Esophagus squamous epithelium (tissue), 5 donors: ENCODE measurements at regions not wholly inside any gene's neighbourhood (a gene's known extent, or its start where the extent isn't known, plus 50 kb on each side); places are given as distances from the start of the nearest gene placed in this dataset.

Experiments
- DNase-seq: peaks from one replicate; lab custom pipeline; 2025; lab: John Stamatoyannopoulos, UW
- H3K27ac ChIP-seq, 4 donors: fragments of 200-600 bp; sonication (generic); one replicate each; pipeline ENCODE4 v1.5.1; 2016 to 2019; ENCODE audit warnings: mild to moderate bottlenecking in 1 of 4
- H3K27me3 ChIP-seq, 4 donors: fragments of 200-600 bp; sonication (generic); 1 replicate in 3 of 4; 2 replicates in 1 of 4; pipeline versions ENCODE4 v1.5.1 to v1.6.0; 2017 to 2021; ENCODE audit warnings: antibody characterized with exemption in 1 of 4
- H3K36me3 ChIP-seq, 3 donors: fragments of 200-600 bp; sonication (generic); one replicate each; pipeline ENCODE4 v1.5.1; 2016 to 2019
- H3K4me1 ChIP-seq, 3 donors: fragments of 200-600 bp; sonication (generic); one replicate each; pipeline ENCODE4 v1.5.1; 2017 to 2019
- H3K4me3 ChIP-seq, 4 donors: fragments of 200-600 bp; sonication (generic); 1 replicate in 3 of 4; 2 replicates in 1 of 4; pipeline ENCODE4 v1.5.1; 2016 to 2019; ENCODE audit warnings: mild to moderate bottlenecking in 2 of 4, moderate library complexity in 1 of 4
- H3K9me3 ChIP-seq, 3 donors: fragments of 200-600 bp; sonication (generic); one replicate each; pipeline ENCODE4 v1.5.1; 2016 to 2019
- POLR2A ChIP-seq, 4 donors: fragments of 450-650 bp; IDR thresholded peaks; one replicate each; pipeline ENCODE4 v1.6.1; 2017; ENCODE audit warnings: antibody characterized with exemption in 4 of 4, mild to moderate bottlenecking in 4 of 4, moderate library complexity in 3 of 4
- WGBS, 2 donors: methylation state at CpG; one replicate each; pipeline ENCODE4 v1.1.5; 2018; 5-methylcytosine and 5-hydroxymethylcytosine counted together
- intact Hi-C: fragments of 100-400 bp; cut with DNase I; formaldehyde crosslinking; loops from one replicate; pipeline ENCODE4 v1.15.0; 2022
- TF ChIP-seq, protein P1 (sequence below), 6 experiments: fragments of 450-650 bp in 4 of 6; fragments of 200-600 bp in 2 of 6; sonication (generic) in 2 of 6; IDR thresholded peaks; one replicate each; pipeline ENCODE4 v1.5.1; 2016 to 2019; ENCODE audit warnings: antibody characterized with exemption in 6 of 6, mild to moderate bottlenecking in 4 of 6, moderate library complexity in 4 of 6
- donor health status: DM: yes; HTN: yes; CAD: no.

DNA sequence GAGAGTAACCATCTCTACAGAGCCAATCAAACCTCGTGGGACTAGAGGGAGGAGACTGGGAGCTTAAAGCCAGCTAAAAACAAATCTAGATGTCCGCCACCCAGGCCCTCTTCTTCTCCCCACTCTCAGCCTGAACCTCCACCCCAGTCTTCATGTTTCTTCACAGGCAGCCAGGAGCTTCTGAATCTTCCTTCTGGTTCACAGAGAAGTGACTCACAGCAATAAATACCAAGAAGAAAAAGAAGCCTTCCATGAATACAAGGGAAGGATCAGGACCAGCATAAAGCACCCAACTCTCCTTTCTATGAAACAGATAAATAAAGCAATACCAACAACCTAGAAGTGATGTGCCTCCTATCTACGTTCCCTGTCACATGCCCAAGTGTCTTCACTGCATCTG is 103.3 kb upstream of the SLIT3 start:
- Histone ChIP-seq H3K4me3 (no peak overlapping the region), H3K27ac (no peak overlapping the region), H3K27me3 (no peaks in the 10 kb centered on the region), H3K36me3 (no peaks in the 10 kb centered on the region), H3K9me3 (no peaks in the 10 kb centered on the region), H3K4me1 (no peaks in the 10 kb centered on the region)
- DNase-seq = no peak
- no peak for TF ChIP-seq POLR2A (IDR thresholded peaks at IDR 0.05)
- TF ChIP-seq, protein P1, sequence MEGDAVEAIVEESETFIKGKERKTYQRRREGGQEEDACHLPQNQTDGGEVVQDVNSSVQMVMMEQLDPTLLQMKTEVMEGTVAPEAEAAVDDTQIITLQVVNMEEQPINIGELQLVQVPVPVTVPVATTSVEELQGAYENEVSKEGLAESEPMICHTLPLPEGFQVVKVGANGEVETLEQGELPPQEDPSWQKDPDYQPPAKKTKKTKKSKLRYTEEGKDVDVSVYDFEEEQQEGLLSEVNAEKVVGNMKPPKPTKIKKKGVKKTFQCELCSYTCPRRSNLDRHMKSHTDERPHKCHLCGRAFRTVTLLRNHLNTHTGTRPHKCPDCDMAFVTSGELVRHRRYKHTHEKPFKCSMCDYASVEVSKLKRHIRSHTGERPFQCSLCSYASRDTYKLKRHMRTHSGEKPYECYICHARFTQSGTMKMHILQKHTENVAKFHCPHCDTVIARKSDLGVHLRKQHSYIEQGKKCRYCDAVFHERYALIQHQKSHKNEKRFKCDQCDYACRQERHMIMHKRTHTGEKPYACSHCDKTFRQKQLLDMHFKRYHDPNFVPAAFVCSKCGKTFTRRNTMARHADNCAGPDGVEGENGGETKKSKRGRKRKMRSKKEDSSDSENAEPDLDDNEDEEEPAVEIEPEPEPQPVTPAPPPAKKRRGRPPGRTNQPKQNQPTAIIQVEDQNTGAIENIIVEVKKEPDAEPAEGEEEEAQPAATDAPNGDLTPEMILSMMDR (IDR thresholded peaks at IDR 0.05) = no peak
- intact Hi-C loops = no loop called here
- WGBS, 2 donors = 25 to 43% methylated on average over 3 of the region's 3 CpGs

DNA sequence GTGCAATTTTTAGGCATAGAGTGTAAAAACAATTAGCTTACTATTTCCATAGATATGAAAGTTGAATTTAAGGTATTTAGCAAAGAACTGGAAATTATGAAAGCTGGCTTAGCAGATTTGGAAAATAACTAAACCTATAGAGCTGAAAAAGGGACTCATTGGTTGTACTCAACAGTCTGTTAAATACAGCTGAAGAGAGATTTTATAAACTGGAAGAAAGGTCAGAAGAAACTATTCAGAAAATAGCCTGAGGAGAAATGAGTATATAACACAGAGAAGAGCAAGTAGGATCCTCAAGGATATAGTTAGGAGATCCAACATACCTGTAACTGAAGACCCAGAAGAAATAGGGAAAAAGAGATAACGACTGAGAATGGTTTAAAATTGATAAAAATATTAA is 97.6 kb upstream of the SLIT3 start:
- TF ChIP-seq, protein P1 (IDR thresholded peaks at IDR 0.05) = no peak
- TF ChIP-seq POLR2A (IDR thresholded peaks at IDR 0.05) = no peak
- 67 to 80% methylated on average over 1 of the region's 1 CpG for WGBS, 2 donors
- H3K27ac ChIP-seq = no peak overlapping the region
- no peaks in the 10 kb centered on the region for H3K9me3 ChIP-seq
- intact Hi-C loops = no loop called here
- H3K27me3 ChIP-seq = no peaks in the 10 kb centered on the region
- no peak for DNase-seq
- H3K4me1 ChIP-seq = no peaks in the 10 kb centered on the region
- H3K4me3 ChIP-seq = no peak overlapping the region
- no peaks in the 10 kb centered on the region for H3K36me3 ChIP-seq

DNA sequence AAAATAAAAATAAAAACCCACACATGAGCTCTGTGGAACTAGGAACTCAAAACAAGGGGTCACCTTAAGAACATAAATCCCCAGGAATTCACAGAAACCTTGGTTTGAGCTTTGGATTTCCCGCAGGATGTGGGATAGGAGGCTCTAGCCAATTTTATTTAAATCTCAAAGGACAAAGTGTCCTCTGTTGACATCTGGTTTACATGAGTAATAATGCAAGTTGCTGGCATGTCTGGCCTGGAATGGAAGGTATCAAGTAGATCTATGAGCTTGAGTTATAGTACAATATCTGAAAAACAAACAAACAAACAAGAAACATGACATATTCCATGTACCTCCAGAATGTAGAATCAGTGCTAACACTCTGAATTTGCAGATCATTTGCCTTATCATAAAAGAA is 94.2 kb upstream of the SLIT3 start:
- Histone ChIP-seq H3K9me3 (no peaks in the 10 kb centered on the region), H3K4me1 (no peaks in the 10 kb centered on the region), H3K4me3 (no peak overlapping the region), H3K36me3 (no peaks in the 10 kb centered on the region), H3K27me3 (peaks cover 0 to 5% (median 0%) of the 10 kb centered on the region in 4 donors), H3K27ac (no peak overlapping the region)
- no peak for DNase-seq
- TF ChIP-seq POLR2A (IDR thresholded peaks at IDR 0.05) = no peak
- TF ChIP-seq, protein P1 (IDR thresholded peaks at IDR 0.05) = no peak
- 81 to 87% methylated on average over 1 of the region's 1 CpG for WGBS, 2 donors
- intact Hi-C loops = no loop called here

DNA sequence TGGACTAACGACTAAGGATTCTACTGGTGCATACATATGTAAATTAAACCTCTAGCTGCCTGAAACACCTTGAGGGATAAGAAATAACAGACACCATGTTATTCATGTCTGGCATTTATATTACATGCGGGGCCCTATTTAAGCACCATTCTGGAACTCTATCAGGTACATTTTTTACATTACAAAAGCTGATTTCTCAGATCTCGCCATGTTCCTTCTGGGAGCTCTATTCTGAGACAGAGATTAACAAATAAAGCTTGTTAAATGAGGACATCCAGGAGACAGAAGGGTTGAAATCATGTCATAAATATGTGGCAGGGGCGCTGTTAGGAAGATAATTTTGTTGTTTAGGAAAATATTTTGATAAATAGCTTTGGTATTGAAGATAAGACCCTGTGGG is 93.4 kb upstream of the SLIT3 start:
- intact Hi-C loops = no loop called here
- H3K4me1 ChIP-seq = no peaks in the 10 kb centered on the region
- TF ChIP-seq, protein P1 (IDR thresholded peaks at IDR 0.05) = no peak
- no peak for TF ChIP-seq POLR2A (IDR thresholded peaks at IDR 0.05)
- peaks cover 0 to 5% (median 0%) of the 10 kb centered on the region in 4 donors for H3K27me3 ChIP-seq
- no peaks in the 10 kb centered on the region for H3K36me3 ChIP-seq
- H3K9me3 ChIP-seq = no peaks in the 10 kb centered on the region
- H3K27ac ChIP-seq = no peak overlapping the region
- no peak for DNase-seq
- 81 to 84% methylated on average over 4 of the region's 4 CpGs for WGBS, 2 donors
- no peak overlapping the region for H3K4me3 ChIP-seq

DNA sequence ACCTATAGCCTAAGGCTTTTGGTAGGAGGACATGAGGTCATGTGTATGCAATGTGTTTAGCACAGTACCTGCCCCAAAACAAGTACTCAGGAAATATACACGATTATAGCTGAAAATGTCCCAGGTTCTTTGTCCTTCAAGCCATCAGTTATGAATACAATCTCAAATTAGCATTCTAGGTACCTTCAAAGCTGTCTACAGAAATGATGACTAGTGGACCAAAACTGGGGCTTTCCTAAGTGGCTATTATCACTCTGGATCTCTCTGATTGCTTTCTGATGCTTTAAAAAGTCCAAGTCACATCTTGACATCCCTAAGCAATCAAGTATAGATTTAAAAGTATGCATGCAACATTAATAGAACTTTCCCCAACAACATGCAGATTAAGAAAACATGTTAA is 93.0 kb upstream of the SLIT3 start:
- 44 to 50% methylated on average over 1 of the region's 1 CpG for WGBS, 2 donors

More for the DNA sequence above, 93.0 kb upstream of the SLIT3 start:
- intact Hi-C loops = no loop called here
- TF ChIP-seq, protein P1 (IDR thresholded peaks at IDR 0.05) = no peak
- TF ChIP-seq POLR2A (IDR thresholded peaks at IDR 0.05) = no peak
- Histone ChIP-seq H3K27me3 (peaks cover 0 to 5% (median 0%) of the 10 kb centered on the region in 4 donors), H3K4me3 (no peak overlapping the region), H3K36me3 (no peaks in the 10 kb centered on the region), H3K27ac (no peak overlapping the region), H3K9me3 (no peaks in the 10 kb centered on the region), H3K4me1 (no peaks in the 10 kb centered on the region)
- no peak for DNase-seq
